Mesendoderm (in vitro differentiated cells): ENCODE measurements at regions not wholly inside any gene's neighbourhood (a gene's known extent, or its start where the extent isn't known, plus 50 kb on each side); places are given as distances from the start of the nearest gene placed in this dataset.

Experiments
- DNase-seq: peaks from one replicate; pipeline ENCODE4 v3.0.0; 2013
- H2AK5ac ChIP-seq: 2 replicates; pipeline ENCODE4 v1.6.1; 2013; ENCODE audit warnings: low read length, inconsistent platforms
- H2BK120ac ChIP-seq: 2 replicates; pipeline ENCODE4 v1.6.1; 2013; ENCODE audit warnings: low read depth, mild to moderate bottlenecking, low read length, moderate library complexity, mixed read lengths
- H2BK15ac ChIP-seq: replicated peaks from 2 replicates; pipeline ENCODE4 v1.6.1; 2013; ENCODE audit warnings: low read depth, mild to moderate bottlenecking, moderate library complexity
- H2BK5ac ChIP-seq: 2 replicates; pipeline ENCODE4 v1.6.1; 2013; ENCODE audit warnings: low read length, inconsistent platforms
- H3K18ac ChIP-seq: 2 replicates; pipeline ENCODE4 v1.6.1; 2013; ENCODE audit warnings: mild to moderate bottlenecking, low read length, mixed read lengths
- H3K23ac ChIP-seq: one replicate; pipeline ENCODE4 v1.6.1; 2013; ENCODE audit warnings: low read length
- H3K27ac ChIP-seq: 2 replicates; pipeline ENCODE4 v1.5.1; 2013; ENCODE audit warnings: low read depth, mild to moderate bottlenecking, inconsistent platforms, low read length, moderate library complexity
- H3K27me3 ChIP-seq: 2 replicates; pipeline ENCODE4 v1.6.1; 2013; ENCODE audit warnings: low read length, control low read depth, mild to moderate bottlenecking, inconsistent platforms; ENCODE audit not compliant: insufficient read depth, poor library complexity
- H3K36me3 ChIP-seq: 2 replicates; pipeline ENCODE4 v1.6.1; 2013; ENCODE audit warnings: low read length, inconsistent platforms; ENCODE audit not compliant: control insufficient read depth, insufficient read depth
- H3K4ac ChIP-seq: one replicate; pipeline ENCODE4 v1.6.1; 2013; ENCODE audit warnings: low read depth, mild to moderate bottlenecking, low read length, moderate library complexity
- H3K4me1 ChIP-seq: 2 replicates; pipeline ENCODE4 v1.6.1; 2013; ENCODE audit warnings: low read depth, low read length, inconsistent platforms; ENCODE audit not compliant: control insufficient read depth
- H3K4me2 ChIP-seq: 2 replicates; pipeline ENCODE4 v1.6.1; 2013; ENCODE audit warnings: low read length
- H3K4me3 ChIP-seq: 2 replicates; pipeline ENCODE4 v1.5.1; 2013; ENCODE audit warnings: mild to moderate bottlenecking, low read length
- H3K56ac ChIP-seq: one replicate; pipeline ENCODE4 v1.6.1; 2013; ENCODE audit warnings: low read length
- H3K79me1 ChIP-seq: 2 replicates; pipeline ENCODE4 v1.6.1; 2013; ENCODE audit warnings: low read length, inconsistent platforms
- H3K79me2 ChIP-seq: 2 replicates; pipeline ENCODE4 v1.6.1; 2013; ENCODE audit warnings: mild to moderate bottlenecking, low read length; ENCODE audit not compliant: control insufficient read depth, insufficient read depth
- H3K9ac ChIP-seq: 2 replicates; pipeline ENCODE4 v1.6.1; 2013; ENCODE audit warnings: low read length, inconsistent platforms
- H4K5ac ChIP-seq: one replicate; pipeline ENCODE4 v1.6.1; 2013; ENCODE audit warnings: low read length
- H4K8ac ChIP-seq: one replicate; pipeline ENCODE4 v1.6.1; 2013; ENCODE audit warnings: low read depth, mild to moderate bottlenecking, control low read depth, low read length, moderate library complexity
- WGBS: extraction: QIAGEN DNeasy Blood & Tissue Kit; methylation state at CpG from one replicate; pipeline ENCODE4 v1.1.7; 2013; ENCODE audit warnings: low lambda C conversion rate, missing lambda C conversion rate; ENCODE audit not compliant: insufficient coverage; ENCODE audit errors: extremely low coverage; 5-methylcytosine and 5-hydroxymethylcytosine counted together

GRCh38 chr4:100075056-100075455 is 115.2 kb downstream of the DDIT4L start:
- Histone ChIP-seq H3K4me2 (no peak overlapping the region), H3K56ac (no peak overlapping the region), H2BK120ac (no peak overlapping the region), H2AK5ac (no peak overlapping the region), H3K79me2 (no peaks in the 10 kb centered on the region), H4K8ac (no peak overlapping the region), H3K4ac (no peak overlapping the region), H3K23ac (no peak overlapping the region), H3K18ac (no peak overlapping the region), H2BK15ac (no peak overlapping the region), H3K9ac (no peak overlapping the region), H2BK5ac (no peak overlapping the region), H3K4me3 (no peak overlapping the region), H3K27me3 (no peaks in the 10 kb centered on the region), H3K79me1 (no peaks in the 10 kb centered on the region), H3K27ac (no peak overlapping the region), H3K4me1 (no peaks in the 10 kb centered on the region), H4K5ac (no peak overlapping the region), H3K36me3 (no peaks in the 10 kb centered on the region)
- DNase-seq, result no peak

- Histone ChIP-seq H3K36me3 (no peaks in the 10 kb centered on the region), H3K23ac (no peak overlapping the region), H4K8ac (no peak overlapping the region), H2BK5ac (no peak overlapping the region), H3K4me2 (no peak overlapping the region), H3K79me2 (no peaks in the 10 kb centered on the region), H3K4me3 (no peak overlapping the region), H3K27ac (no peak overlapping the region), H3K79me1 (no peaks in the 10 kb centered on the region), H2BK120ac (no peak overlapping the region), H3K4me1 (no peaks in the 10 kb centered on the region), H3K56ac (no peak overlapping the region), H3K27me3 (no peaks in the 10 kb centered on the region), H2BK15ac (no peak overlapping the region), H3K18ac (no peak overlapping the region), H2AK5ac (no peak overlapping the region), H3K4ac (no peak overlapping the region), H4K5ac (no peak overlapping the region), H3K9ac (no peak overlapping the region)
- no peak for DNase-seq
- no CpG with 5 or more reads among the region's 3 CpGs for WGBS
Measured at GRCh38 chr4:100071506-100071905, 118.8 kb downstream of the DDIT4L start.

- H3K36me3 ChIP-seq, result no peaks in the 10 kb centered on the region
- H2BK15ac ChIP-seq, result no peak overlapping the region
- no peak overlapping the region for H2AK5ac ChIP-seq
- H3K4ac ChIP-seq, result no peak overlapping the region
- no peak overlapping the region for H3K4me3 ChIP-seq
- no peak overlapping the region for H3K27ac ChIP-seq
- no peak overlapping the region for H4K5ac ChIP-seq
- H3K79me1 ChIP-seq, result no peaks in the 10 kb centered on the region
- DNase-seq, result no peak
- H3K23ac ChIP-seq, result no peak overlapping the region
- no peak overlapping the region for H3K4me2 ChIP-seq
- no CpG with 5 or more reads among the region's 4 CpGs for WGBS
- H3K18ac ChIP-seq, result no peak overlapping the region
- H3K79me2 ChIP-seq, result no peaks in the 10 kb centered on the region
- no peak overlapping the region for H2BK5ac ChIP-seq
- no peak overlapping the region for H4K8ac ChIP-seq
- H3K56ac ChIP-seq, result no peak overlapping the region
- H3K27me3 ChIP-seq, result no peaks in the 10 kb centered on the region
- no peak overlapping the region for H3K9ac ChIP-seq
- no peaks in the 10 kb centered on the region for H3K4me1 ChIP-seq
- H2BK120ac ChIP-seq, result no peak overlapping the region
Measured at GRCh38 chr4:100070868-100071267, 119.4 kb downstream of the DDIT4L start.

DNA sequence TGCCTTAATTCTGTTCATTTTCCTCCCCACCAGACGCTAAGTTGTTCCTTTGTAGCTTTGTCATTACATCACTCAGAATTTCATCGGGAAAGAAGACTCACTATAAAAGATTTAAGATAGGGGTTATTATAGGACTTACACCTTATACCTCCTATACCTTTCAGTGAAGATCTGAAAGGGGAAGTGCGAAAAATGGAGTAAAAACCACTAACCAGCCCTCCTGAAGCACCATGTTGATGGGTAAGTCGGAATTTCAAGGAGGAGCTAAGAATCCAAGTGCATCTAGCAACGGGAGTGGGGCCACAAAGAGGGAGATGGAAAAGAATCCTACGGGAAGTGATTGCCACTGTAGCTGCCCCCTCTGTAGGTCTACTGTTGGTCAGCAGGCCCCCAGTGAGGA is 119.1 kb upstream of the H2AZ1 start:
- no peak for DNase-seq
- Histone ChIP-seq H3K4ac (no peak overlapping the region), H3K9ac (no peak overlapping the region), H3K18ac (no peak overlapping the region), H3K27ac (no peak overlapping the region), H3K36me3 (no peaks in the 10 kb centered on the region), H4K5ac (no peak overlapping the region), H3K4me1 (no peaks in the 10 kb centered on the region), H2BK120ac (no peak overlapping the region), H3K27me3 (no peaks in the 10 kb centered on the region), H3K79me1 (no peaks in the 10 kb centered on the region), H3K4me2 (no peak overlapping the region), H3K23ac (no peak overlapping the region), H2AK5ac (no peak overlapping the region), H2BK15ac (no peak overlapping the region), H3K4me3 (no peak overlapping the region), H2BK5ac (no peak overlapping the region), H4K8ac (no peak overlapping the region), H3K56ac (no peak overlapping the region), H3K79me2 (no peaks in the 10 kb centered on the region)
- no CpG with 5 or more reads among the region's 6 CpGs for WGBS

DNA sequence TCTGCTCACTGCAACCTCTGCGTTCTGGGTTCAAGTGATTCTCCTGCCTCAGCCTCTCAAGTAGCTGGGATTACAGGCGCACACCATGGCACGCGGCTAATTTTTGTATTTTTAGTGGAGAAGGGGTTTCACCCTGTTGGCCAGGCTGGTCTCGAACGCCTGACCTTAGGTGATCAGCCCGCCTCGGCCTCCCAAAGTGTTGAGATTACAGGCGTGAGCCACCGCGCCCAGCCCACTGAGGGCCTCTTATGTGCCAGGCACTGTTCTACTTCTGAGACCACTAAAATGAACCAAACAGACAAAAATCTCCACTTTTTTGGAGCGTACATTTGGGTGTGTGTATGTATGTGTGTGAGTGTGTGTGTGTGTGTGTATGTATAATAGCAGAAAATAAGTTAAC is 117.2 kb upstream of the H2AZ1 start:
- no peak for DNase-seq
- Histone ChIP-seq H3K23ac (no peak overlapping the region), H2BK15ac (no peak overlapping the region), H3K4me1 (no peaks in the 10 kb centered on the region), H3K27me3 (no peaks in the 10 kb centered on the region), H3K56ac (no peak overlapping the region), H4K5ac (no peak overlapping the region), H2BK120ac (no peak overlapping the region), H4K8ac (no peak overlapping the region), H3K79me1 (no peaks in the 10 kb centered on the region), H2BK5ac (no peak overlapping the region), H3K18ac (no peak overlapping the region), H3K27ac (no peak overlapping the region), H3K9ac (no peak overlapping the region), H2AK5ac (no peak overlapping the region), H3K4ac (no peak overlapping the region), H3K79me2 (no peaks in the 10 kb centered on the region), H3K4me3 (no peak overlapping the region), H3K36me3 (no peaks in the 10 kb centered on the region), H3K4me2 (no peak overlapping the region)
- no CpG with 5 or more reads among the region's 12 CpGs for WGBS

GRCh38 chr4:100063355-100063754 is 113.3 kb upstream of the H2AZ1 start:
- Histone ChIP-seq H3K9ac (no peak overlapping the region), H2BK120ac (no peak overlapping the region), H3K4ac (no peak overlapping the region), H3K79me2 (no peaks in the 10 kb centered on the region), H3K4me3 (no peak overlapping the region), H3K36me3 (no peaks in the 10 kb centered on the region), H3K56ac (no peak overlapping the region), H3K18ac (no peak overlapping the region), H2BK5ac (no peak overlapping the region), H3K4me1 (no peaks in the 10 kb centered on the region), H3K27ac (no peak overlapping the region), H2AK5ac (no peak overlapping the region), H3K23ac (no peak overlapping the region), H3K27me3 (no peaks in the 10 kb centered on the region), H2BK15ac (no peak overlapping the region), H4K5ac (no peak overlapping the region), H3K79me1 (no peaks in the 10 kb centered on the region), H3K4me2 (no peak overlapping the region), H4K8ac (no peak overlapping the region)
- no CpG with 5 or more reads among the region's 2 CpGs for WGBS
- no peak for DNase-seq
